KMS-11 (cell line): ENCODE measurements at regions not wholly inside any gene's neighbourhood (a gene's known extent, or its start where the extent isn't known, plus 50 kb on each side); places are given as distances from the start of the nearest gene placed in this dataset.
"Not testable (repeated sequence)": the region's sequence is repeated elsewhere in the genome, so short reads cannot be mapped to it uniquely, and the experiment has no call there.

Experiments used
- H2AFZ ChIP-seq: fragments of 200-600 bp; sonication (generic); 2 replicates; pipeline ENCODE4 v1.6.1; 2016; ENCODE audit warnings: antibody characterized with exemption, mixed run types, low read depth
- H3K27ac ChIP-seq: fragments of 200-600 bp; sonication (generic); 2 replicates; pipeline ENCODE4 v1.6.1; 2016; ENCODE audit warnings: mild to moderate bottlenecking, mixed run types
- H3K27me3 ChIP-seq: fragments of 200-600 bp; sonication (generic); 2 replicates; pipeline ENCODE4 v1.6.1; 2017; ENCODE audit warnings: mild to moderate bottlenecking, low read depth, mixed run types, moderate library complexity; ENCODE audit not compliant: insufficient read depth
- H3K36me3 ChIP-seq: fragments of 200-600 bp; sonication (generic); 2 replicates; pipeline ENCODE4 v1.6.1; 2017; ENCODE audit warnings: mild to moderate bottlenecking, mixed run types; ENCODE audit not compliant: insufficient read depth
- H3K4me1 ChIP-seq: fragments of 200-600 bp; sonication (generic); 2 replicates; pipeline ENCODE4 v1.6.1; 2016; ENCODE audit warnings: mild to moderate bottlenecking, low read depth, mixed run types; ENCODE audit not compliant: poor library complexity, severe bottlenecking
- H3K4me2 ChIP-seq: fragments of 200-600 bp; sonication (generic); 2 replicates; pipeline ENCODE4 v1.7.0; 2016; ENCODE audit warnings: mild to moderate bottlenecking, mixed run types
- H3K4me3 ChIP-seq: fragments of 200-600 bp; sonication (generic); IDR thresholded peaks from 2 replicates; pipeline ENCODE4 v1.6.1; 2017; ENCODE audit warnings: low read depth, low read length, mixed read lengths; ENCODE audit not compliant: insufficient read depth
- H3K79me2 ChIP-seq: fragments of 200-600 bp; sonication (generic); 2 replicates; pipeline ENCODE4 v1.6.1; 2016; ENCODE audit warnings: low read depth, mixed run types; ENCODE audit not compliant: insufficient read depth
- H3K9ac ChIP-seq: fragments of 200-600 bp; sonication (generic); 2 replicates; pipeline ENCODE4 v1.6.1; 2016; ENCODE audit warnings: mild to moderate bottlenecking, mixed run types
- H4K20me1 ChIP-seq: fragments of 200-600 bp; sonication (generic); 2 replicates; pipeline ENCODE4 v1.6.1; 2016; ENCODE audit warnings: mild to moderate bottlenecking, mixed run types; ENCODE audit not compliant: insufficient read depth
- CTCF ChIP-seq: fragments of 200-600 bp; sonication (generic); conservative IDR thresholded peaks from 2 replicates; pipeline ENCODE4 v1.6.1; 2017; ENCODE audit warnings: low read depth, mild to moderate bottlenecking, antibody characterized with exemption, low read length, moderate library complexity, mixed read lengths

GRCh38 chr18:22705328-22705727 is 227.8 kb upstream of the RBBP8 start:
- H3K4me2 ChIP-seq, result no peak overlapping the region
- H3K9ac ChIP-seq, result no peak overlapping the region
- no peaks in the 10 kb centered on the region for H4K20me1 ChIP-seq
- H3K79me2 ChIP-seq, result no peaks in the 10 kb centered on the region
- no peak overlapping the region for H3K4me3 ChIP-seq
- no peak for TF ChIP-seq CTCF
- no peaks in the 10 kb centered on the region for H3K4me1 ChIP-seq
- H3K36me3 ChIP-seq, result no peaks in the 10 kb centered on the region
- H3K27ac ChIP-seq, result no peak overlapping the region
- H2AFZ ChIP-seq, result no peak overlapping the region
- H3K27me3 ChIP-seq, result no peaks in the 10 kb centered on the region

GRCh38 chr18:22706025-22706424 is 227.1 kb upstream of the RBBP8 start:
- H3K9ac ChIP-seq, H4K20me1 ChIP-seq, H3K79me2 ChIP-seq, H3K27me3 ChIP-seq, H3K27ac ChIP-seq, H3K4me1 ChIP-seq, H3K4me3 ChIP-seq, H2AFZ ChIP-seq, H3K4me2 ChIP-seq, H3K36me3 ChIP-seq: not testable (repeated sequence)

- no peaks in the 10 kb centered on the region for H3K79me2 ChIP-seq
- H3K4me1 ChIP-seq, result no peaks in the 10 kb centered on the region
- no peak for TF ChIP-seq CTCF
- H4K20me1 ChIP-seq, result no peaks in the 10 kb centered on the region
- H3K4me2 ChIP-seq, result no peak overlapping the region
- H3K36me3 ChIP-seq, result no peaks in the 10 kb centered on the region
- H3K4me3 ChIP-seq, result no peak overlapping the region
- H3K27me3 ChIP-seq, result no peaks in the 10 kb centered on the region
- H2AFZ ChIP-seq, result no peak overlapping the region
- H3K9ac ChIP-seq, result no peak overlapping the region
- no peak overlapping the region for H3K27ac ChIP-seq
These were observed 223.7 kb upstream of the RBBP8 start for GRCh38 chr18:22709288-22710060.

- no peaks in the 10 kb centered on the region for H3K27me3 ChIP-seq
- H4K20me1 ChIP-seq, result no peaks in the 10 kb centered on the region
- TF ChIP-seq CTCF, result no peak
- H3K4me3 ChIP-seq, result no peak overlapping the region
- H3K9ac ChIP-seq, result no peak overlapping the region
- H3K36me3 ChIP-seq, result no peaks in the 10 kb centered on the region
- H3K4me2 ChIP-seq, result no peak overlapping the region
- no peaks in the 10 kb centered on the region for H3K79me2 ChIP-seq
- no peak overlapping the region for H2AFZ ChIP-seq
- no peaks in the 10 kb centered on the region for H3K4me1 ChIP-seq
- H3K27ac ChIP-seq, result no peak overlapping the region
These were observed 222.4 kb upstream of the RBBP8 start for GRCh38 chr18:22710673-22711191.

GRCh38 chr18:22711192-22711685 is 221.9 kb upstream of the RBBP8 start:
- Histone ChIP-seq H3K27me3 (no peaks in the 10 kb centered on the region), H3K9ac (no peak overlapping the region), H3K4me3 (no peak overlapping the region), H3K4me2 (no peak overlapping the region), H3K4me1 (no peaks in the 10 kb centered on the region), H3K27ac (no peak overlapping the region), H3K36me3 (no peaks in the 10 kb centered on the region), H2AFZ (no peak overlapping the region), H3K79me2 (no peaks in the 10 kb centered on the region), H4K20me1 (no peaks in the 10 kb centered on the region)
- no peak for TF ChIP-seq CTCF
